ENCODE measurements at regions not wholly inside any gene's neighbourhood (a gene's known extent, or its start where the extent isn't known, plus 50 kb on each side); places are given as distances from the start of the nearest gene placed in this dataset.

GRCh38 chr6:71194724-71195123 lies 93.9 kb upstream of the OGFRL1 start:
- no peaks in the 10 kb centered on the region for H3K79me2 ChIP-seq (ENCODE audit: insufficient read depth, low read length)
- H3T11ph ChIP-seq (ENCODE audit: low read length) = no peak overlapping the region
- H3K23ac ChIP-seq (ENCODE audit: insufficient read length, low read depth, low read length) = no peak overlapping the region
- H2AFZ ChIP-seq (ENCODE audit: low read length) = no peak overlapping the region
- no peak overlapping the region for H3K14ac ChIP-seq (ENCODE audit: insufficient read depth, low read length)
- no peak overlapping the region for H4K5ac ChIP-seq (ENCODE audit: insufficient read length, low read depth, low read length)
- no peak overlapping the region for H3K9ac ChIP-seq (ENCODE audit: extremely low read depth, insufficient read length, low read length)
- no peak overlapping the region for H2BK5ac ChIP-seq (ENCODE audit: insufficient read length, low read length)
- Mint-ChIP-seq H3K27ac (no peak overlapping the region), H3K4me3 (no peak overlapping the region), H3K27me3 (ENCODE audit: low read depth) (no peaks in the 10 kb centered on the region), H3K36me3 (ENCODE audit: insufficient read depth in 1 of 3, low read depth in 3 of 3) (no peaks in the 10 kb centered on the region), H3K4me1 (peaks cover 8 to 12% of the 10 kb centered on the region in 2 experiments), H3K9me3 (no peaks in the 10 kb centered on the region)
- H3K56ac ChIP-seq (ENCODE audit: insufficient read length, low read depth, low read length) = no peak overlapping the region
- H3K27ac ChIP-seq (ENCODE audit: insufficient read length, low read depth, low read length) = no peak overlapping the region
- no peak overlapping the region for H3K4ac ChIP-seq (ENCODE audit: low read depth, low read length)
- DNase-seq = no peak
- H2BK15ac ChIP-seq (ENCODE audit: low read depth, low read length) = no peak overlapping the region
- H3K4me2 ChIP-seq (ENCODE audit: insufficient read depth, insufficient read length, low read length) = no peak overlapping the region
- TF ChIP-seq, protein P1, sequence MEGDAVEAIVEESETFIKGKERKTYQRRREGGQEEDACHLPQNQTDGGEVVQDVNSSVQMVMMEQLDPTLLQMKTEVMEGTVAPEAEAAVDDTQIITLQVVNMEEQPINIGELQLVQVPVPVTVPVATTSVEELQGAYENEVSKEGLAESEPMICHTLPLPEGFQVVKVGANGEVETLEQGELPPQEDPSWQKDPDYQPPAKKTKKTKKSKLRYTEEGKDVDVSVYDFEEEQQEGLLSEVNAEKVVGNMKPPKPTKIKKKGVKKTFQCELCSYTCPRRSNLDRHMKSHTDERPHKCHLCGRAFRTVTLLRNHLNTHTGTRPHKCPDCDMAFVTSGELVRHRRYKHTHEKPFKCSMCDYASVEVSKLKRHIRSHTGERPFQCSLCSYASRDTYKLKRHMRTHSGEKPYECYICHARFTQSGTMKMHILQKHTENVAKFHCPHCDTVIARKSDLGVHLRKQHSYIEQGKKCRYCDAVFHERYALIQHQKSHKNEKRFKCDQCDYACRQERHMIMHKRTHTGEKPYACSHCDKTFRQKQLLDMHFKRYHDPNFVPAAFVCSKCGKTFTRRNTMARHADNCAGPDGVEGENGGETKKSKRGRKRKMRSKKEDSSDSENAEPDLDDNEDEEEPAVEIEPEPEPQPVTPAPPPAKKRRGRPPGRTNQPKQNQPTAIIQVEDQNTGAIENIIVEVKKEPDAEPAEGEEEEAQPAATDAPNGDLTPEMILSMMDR (conservative IDR thresholded peaks at IDR 0.05) = no peak
- no peak overlapping the region for H2BK120ac ChIP-seq (ENCODE audit: low read depth, low read length, poor library complexity, severe bottlenecking)
- no peaks in the 10 kb centered on the region for H3K23me2 ChIP-seq (ENCODE audit: insufficient read length, low read depth, low read length, poor library complexity, severe bottlenecking)
- no peaks in the 10 kb centered on the region; the same call in 1 of the 2 replicates for H3K4me1 ChIP-seq (ENCODE audit: insufficient read depth, low read length)
- no peak overlapping the region for H2BK20ac ChIP-seq (ENCODE audit: low read depth, low read length, poor library complexity, severe bottlenecking)
- no peak overlapping the region for H3K18ac ChIP-seq (ENCODE audit: insufficient read length, low read depth, low read length)
- no peaks in the 10 kb centered on the region for H3K9me3 ChIP-seq (ENCODE audit: control insufficient read depth, low read depth, low read length)
- no peak overlapping the region for H2AK5ac ChIP-seq (ENCODE audit: insufficient read length, low read length)
- H4K20me1 ChIP-seq (ENCODE audit: control insufficient read depth, insufficient read depth, insufficient read length) = no peaks in the 10 kb centered on the region
- no peaks in the 10 kb centered on the region for H3K27me3 ChIP-seq (ENCODE audit: insufficient read depth, low read length)
- WGBS (ENCODE audit: extremely low coverage, insufficient read length, low lambda C conversion rate) = no CpG with 5 or more reads among the region's 1 CpG
- no peaks in the 10 kb centered on the region for H3K79me1 ChIP-seq (ENCODE audit: insufficient read depth, low read depth, low read length, poor library complexity, severe bottlenecking)
- no peak overlapping the region for H4K91ac ChIP-seq (ENCODE audit: insufficient read length, low read depth, low read length)
- H4K8ac ChIP-seq (replicated peaks; ENCODE audit: insufficient read length, low read depth, low read length) = no peak overlapping the region
- H2BK12ac ChIP-seq (ENCODE audit: insufficient read length, low read depth, low read length) = no peak overlapping the region
